ENCODE measurements at regions not wholly inside any gene's neighbourhood (a gene's known extent, or its start where the extent isn't known, plus 50 kb on each side); places are given as distances from the start of the nearest gene placed in this dataset.

DNA sequence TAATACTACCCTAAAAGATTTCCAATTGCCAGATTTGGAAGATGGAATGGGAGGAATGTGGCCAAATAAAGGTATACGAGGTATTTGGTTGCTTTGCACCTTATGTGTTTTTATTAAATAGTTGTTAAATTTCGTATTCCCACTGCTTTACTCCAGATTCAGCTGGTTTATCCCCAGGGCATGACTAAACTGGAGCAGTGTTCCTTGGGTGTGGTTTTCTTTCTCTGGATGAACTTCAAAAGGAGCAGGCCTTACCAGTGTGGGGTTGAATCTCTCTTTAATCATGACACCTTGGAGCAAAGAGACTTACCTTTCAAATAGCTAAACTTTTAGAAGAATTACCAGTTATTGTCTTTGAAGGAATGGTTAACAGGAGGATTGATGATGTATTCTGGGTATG lies 121.7 kb upstream of the BNC2 start:
- Histone ChIP-seq H3K27ac (ENCODE audit: low read depth, low read length) (no peak overlapping the region), H3K9me3 (ENCODE audit: low read length) (no peaks in the 10 kb centered on the region), H3K4me3 (ENCODE audit: low read length) (no peak overlapping the region), H3K4me1 (ENCODE audit: insufficient read depth, low read length) (no peaks in the 10 kb centered on the region), H3K36me3 (ENCODE audit: insufficient read depth, low read length) (no peaks in the 10 kb centered on the region), H3K27me3 (ENCODE audit: insufficient read depth, low read length, poor library complexity, severe bottlenecking) (no peaks in the 10 kb centered on the region)
- Mint-ChIP-seq H3K27ac (no peak overlapping the region), H3K36me3 (no peaks in the 10 kb centered on the region), H3K4me1 (no peaks in the 10 kb centered on the region), H3K4me3 (no peak overlapping the region), H3K9me3 (peaks cover 21 to 25% (median 23%) of the 10 kb centered on the region in 5 donors), H3K27me3 (no peaks in the 10 kb centered on the region)
- CTCF ChIA-PET = no interaction called here
- DNase-seq = no peak
- POLR2A ChIA-PET = no interaction called here

DNA sequence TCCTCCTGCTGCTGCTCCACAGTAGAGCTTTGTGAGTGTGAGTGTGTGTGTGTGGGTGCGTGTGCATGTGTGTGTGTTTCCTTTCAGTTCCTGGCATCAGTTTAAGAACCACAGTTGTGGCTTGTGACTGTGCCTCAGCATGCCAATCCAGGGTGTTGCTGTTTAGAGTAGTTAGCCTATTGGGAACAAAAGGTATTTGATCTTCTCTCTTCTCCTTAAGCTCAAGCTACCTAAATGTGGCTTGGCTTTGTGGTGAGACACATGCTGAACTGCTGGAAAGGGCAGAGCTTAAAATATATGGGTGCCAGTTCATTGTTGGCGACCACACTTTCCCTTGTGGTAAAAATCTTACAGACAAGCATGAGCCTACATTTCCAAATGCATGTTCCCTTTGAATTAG lies 116.6 kb upstream of the BNC2 start:
- ChIA-PET CTCF (no interaction called here), POLR2A (no interaction called here)
- no peaks in the 10 kb centered on the region for H3K4me1 Mint-ChIP-seq
- Histone ChIP-seq H3K4me3 (ENCODE audit: low read length) (no peak overlapping the region), H3K27me3 (ENCODE audit: insufficient read depth, low read length, poor library complexity, severe bottlenecking) (no peaks in the 10 kb centered on the region), H3K9me3 (ENCODE audit: low read length) (no peaks in the 10 kb centered on the region), H3K27ac (ENCODE audit: low read depth, low read length) (no peak overlapping the region), H3K4me1 (ENCODE audit: insufficient read depth, low read length) (no peaks in the 10 kb centered on the region), H3K36me3 (ENCODE audit: insufficient read depth, low read length) (no peaks in the 10 kb centered on the region)
- peaks cover 4 to 14% (median 10%) of the 10 kb centered on the region in 5 donors for H3K9me3 Mint-ChIP-seq
- H3K4me3 Mint-ChIP-seq = no peak overlapping the region
- no peak for DNase-seq
- H3K27me3 Mint-ChIP-seq = no peaks in the 10 kb centered on the region
- H3K27ac Mint-ChIP-seq = no peak overlapping the region
- H3K36me3 Mint-ChIP-seq = no peaks in the 10 kb centered on the region

DNA sequence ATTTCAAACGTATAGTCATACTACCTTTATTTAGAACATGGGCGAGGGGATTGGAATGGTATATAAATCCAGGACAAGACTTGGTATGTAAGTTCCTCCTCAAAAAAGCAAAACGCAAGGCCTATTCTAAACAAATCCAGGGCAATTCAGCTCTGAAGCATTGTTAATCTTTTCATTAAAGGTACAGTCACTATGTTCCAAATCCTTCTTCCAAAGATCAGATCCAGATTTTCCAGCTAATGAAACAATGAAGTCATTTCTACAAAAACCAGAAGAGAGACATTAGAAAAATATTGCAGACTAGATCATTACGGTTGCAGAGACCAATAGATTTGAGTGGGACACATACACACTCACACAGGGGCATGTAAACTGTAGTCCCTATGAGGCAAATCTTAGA lies 116.1 kb upstream of the BNC2 start:
- DNase-seq = no peak
- no peaks in the 10 kb centered on the region for H3K9me3 ChIP-seq (ENCODE audit: low read length)
- Mint-ChIP-seq H3K9me3 (peaks cover 4 to 12% (median 10%) of the 10 kb centered on the region in 5 donors), H3K36me3 (no peaks in the 10 kb centered on the region), H3K4me3 (no peak overlapping the region), H3K27me3 (no peaks in the 10 kb centered on the region), H3K4me1 (no peaks in the 10 kb centered on the region), H3K27ac (no peak overlapping the region)
- no peaks in the 10 kb centered on the region for H3K4me1 ChIP-seq (ENCODE audit: insufficient read depth, low read length)
- no peaks in the 10 kb centered on the region for H3K27me3 ChIP-seq (ENCODE audit: insufficient read depth, low read length, poor library complexity, severe bottlenecking)
- POLR2A ChIA-PET = no interaction called here
- no peak overlapping the region for H3K4me3 ChIP-seq (ENCODE audit: low read length)
- H3K36me3 ChIP-seq (ENCODE audit: insufficient read depth, low read length) = no peaks in the 10 kb centered on the region
- CTCF ChIA-PET = no interaction called here
- no peak overlapping the region for H3K27ac ChIP-seq (ENCODE audit: low read depth, low read length)

DNA sequence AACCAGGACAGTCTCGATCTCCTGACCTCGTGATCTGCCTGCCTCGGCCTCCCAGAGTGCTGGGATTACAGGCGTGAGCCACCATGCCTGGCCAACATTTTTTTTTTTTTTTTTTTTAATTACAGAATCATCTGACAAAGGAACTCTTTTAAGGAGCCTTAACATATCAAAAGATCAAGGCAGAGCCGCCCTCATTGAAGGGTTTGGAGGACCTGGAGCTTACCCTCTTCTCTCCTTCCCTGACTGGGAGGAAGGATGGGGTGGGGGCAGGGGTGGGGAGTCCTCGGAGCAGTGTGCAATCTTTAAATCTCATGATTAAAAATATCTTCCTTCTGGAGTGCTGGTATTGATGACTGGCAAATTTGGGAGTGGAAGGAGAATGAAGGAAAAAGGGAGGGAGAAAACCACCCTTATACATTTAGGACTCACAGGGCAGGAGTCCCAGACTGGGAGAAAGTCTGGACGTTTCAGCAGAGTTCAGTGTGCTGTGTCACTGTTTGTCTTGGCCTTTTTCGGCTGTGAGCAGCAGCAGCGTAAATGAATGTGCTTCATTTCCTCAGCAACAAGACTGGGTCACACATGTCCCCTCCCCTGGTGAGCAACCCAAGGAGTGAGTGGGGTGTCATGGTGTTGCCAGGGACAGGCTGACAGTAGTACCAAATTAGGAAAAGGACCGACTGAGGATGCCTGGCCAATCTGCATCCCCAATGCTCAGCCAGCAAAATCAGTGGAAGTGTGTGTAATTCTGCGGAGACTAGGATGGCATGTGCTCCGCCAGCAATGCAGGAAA lies 115.3 kb upstream of the BNC2 start:
- Histone ChIP-seq H3K36me3 (ENCODE audit: insufficient read depth, low read length) (no peaks in the 10 kb centered on the region), H3K27me3 (ENCODE audit: insufficient read depth, low read length, poor library complexity, severe bottlenecking) (no peaks in the 10 kb centered on the region), H3K4me1 (ENCODE audit: insufficient read depth, low read length) (no peaks in the 10 kb centered on the region), H3K4me3 (ENCODE audit: low read length) (no peak overlapping the region), H3K27ac (ENCODE audit: low read depth, low read length) (no peak overlapping the region), H3K9me3 (ENCODE audit: low read length) (no peaks in the 10 kb centered on the region)
- H3K27ac Mint-ChIP-seq = no peak overlapping the region
- peaks cover 4 to 12% (median 10%) of the 10 kb centered on the region in 5 donors for H3K9me3 Mint-ChIP-seq
- POLR2A ChIA-PET = no interaction called here
- H3K27me3 Mint-ChIP-seq = no peaks in the 10 kb centered on the region
- no peaks in the 10 kb centered on the region for H3K36me3 Mint-ChIP-seq
- H3K4me1 Mint-ChIP-seq = no peaks in the 10 kb centered on the region
- CTCF ChIA-PET = no interaction called here
- DNase-seq = no peak
- H3K4me3 Mint-ChIP-seq = no peak overlapping the region

DNA sequence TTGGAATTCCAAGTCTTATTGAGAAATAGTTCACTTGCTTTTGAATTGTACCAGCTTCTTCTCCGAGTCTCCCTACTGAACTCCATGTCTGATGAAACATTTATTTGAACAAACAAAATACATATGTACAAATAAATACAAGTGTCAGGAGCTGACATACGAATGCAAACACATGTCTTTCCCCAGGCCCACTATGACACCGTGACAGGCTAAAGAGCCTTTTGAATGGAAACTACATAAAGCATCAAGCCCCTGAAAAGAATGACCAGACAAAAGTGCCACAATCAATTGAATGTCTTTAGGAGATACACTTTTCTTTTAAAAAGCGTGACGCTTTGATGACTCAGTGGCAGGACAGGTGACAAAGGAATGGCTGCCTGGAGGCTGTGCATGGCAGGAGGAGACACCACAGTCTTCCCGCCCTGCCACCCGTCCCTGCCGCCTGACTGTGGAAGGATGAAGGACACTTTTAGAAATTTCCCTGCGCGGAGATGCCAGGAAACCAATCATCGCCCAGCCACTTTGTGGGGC lies 112.4 kb upstream of the BNC2 start:
- H3K4me3 Mint-ChIP-seq = no peak overlapping the region
- no peaks in the 10 kb centered on the region for H3K4me1 Mint-ChIP-seq
- no peak overlapping the region for H3K27ac Mint-ChIP-seq
- ChIA-PET CTCF (no interaction called here), POLR2A (no interaction called here)
- H3K27me3 Mint-ChIP-seq = peaks cover 0 to 3% of the 10 kb centered on the region in 2 donors
- H3K4me1 ChIP-seq (ENCODE audit: insufficient read depth, low read length) = no peaks in the 10 kb centered on the region
- H3K27me3 ChIP-seq (ENCODE audit: insufficient read depth, low read length, poor library complexity, severe bottlenecking) = no peaks in the 10 kb centered on the region
- peaks cover 4 to 14% (median 9%) of the 10 kb centered on the region in 5 donors for H3K9me3 Mint-ChIP-seq
- H3K36me3 Mint-ChIP-seq = no peaks in the 10 kb centered on the region
- no peak for DNase-seq
- no peak overlapping the region for H3K4me3 ChIP-seq (ENCODE audit: low read length)
- no peaks in the 10 kb centered on the region for H3K9me3 ChIP-seq (ENCODE audit: low read length)
- no peak overlapping the region for H3K27ac ChIP-seq (ENCODE audit: low read depth, low read length)
- no peaks in the 10 kb centered on the region for H3K36me3 ChIP-seq (ENCODE audit: insufficient read depth, low read length)

DNA sequence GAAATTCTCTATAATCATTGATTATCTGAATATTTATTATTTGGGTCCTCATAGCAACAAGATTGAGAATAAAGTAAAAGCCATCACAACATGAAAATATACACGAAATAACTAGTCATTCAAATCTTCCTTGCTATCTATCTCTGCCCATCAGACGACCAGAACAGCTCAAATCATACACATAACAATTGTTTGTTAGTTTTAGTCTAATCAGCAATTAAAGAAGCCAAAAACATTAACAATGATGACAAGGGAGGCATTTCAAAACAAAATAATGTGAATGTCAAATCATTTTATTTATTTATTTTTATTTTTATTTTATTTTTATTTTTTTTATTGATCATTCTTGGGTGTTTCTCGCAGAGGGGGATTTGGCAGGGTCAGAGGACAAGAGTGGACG lies 106.0 kb upstream of the BNC2 start:
- Histone ChIP-seq H3K9me3 (ENCODE audit: low read length) (no peaks in the 10 kb centered on the region), H3K27ac (ENCODE audit: low read depth, low read length) (no peak overlapping the region), H3K36me3 (ENCODE audit: insufficient read depth, low read length) (no peaks in the 10 kb centered on the region), H3K27me3 (ENCODE audit: insufficient read depth, low read length, poor library complexity, severe bottlenecking) (no peaks in the 10 kb centered on the region), H3K4me3 (ENCODE audit: low read length) (no peak overlapping the region), H3K4me1 (ENCODE audit: insufficient read depth, low read length) (no peaks in the 10 kb centered on the region)
- Mint-ChIP-seq H3K9me3 (peaks cover 5 to 20% (median 13%) of the 10 kb centered on the region in 5 donors), H3K27me3 (peaks cover 0 to 3% of the 10 kb centered on the region in 2 donors), H3K36me3 (peaks cover 0 to 2% (median 0%) of the 10 kb centered on the region in 3 donors), H3K4me3 (no peak overlapping the region), H3K27ac (no peak overlapping the region), H3K4me1 (no peaks in the 10 kb centered on the region)
- ChIA-PET CTCF (no interaction called here), POLR2A (no interaction called here)
- no peak for DNase-seq

DNA sequence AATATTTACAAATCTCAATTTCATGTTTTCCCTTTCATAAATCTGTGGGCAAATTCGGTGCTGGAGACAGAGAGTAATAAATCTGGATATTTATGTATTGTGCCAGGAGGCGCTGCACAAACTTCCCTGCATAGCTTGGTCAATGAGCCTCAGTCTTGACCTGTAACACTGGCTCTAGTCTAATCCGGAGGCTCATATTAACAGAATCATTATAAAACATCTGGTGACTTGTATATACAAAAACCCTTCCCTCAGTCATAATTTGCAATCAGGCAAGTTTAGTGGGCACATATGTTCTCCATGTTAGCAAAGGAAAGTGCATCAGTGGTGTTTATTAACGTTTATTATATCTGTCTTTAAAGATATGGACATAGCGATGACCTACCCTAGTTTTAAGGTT lies 104.0 kb upstream of the BNC2 start:
- no peak for DNase-seq
- Mint-ChIP-seq H3K9me3 (peaks cover 4 to 20% (median 13%) of the 10 kb centered on the region in 5 donors), H3K4me1 (no peaks in the 10 kb centered on the region), H3K27me3 (peaks cover 0 to 1% of the 10 kb centered on the region in 2 donors), H3K27ac (no peak overlapping the region), H3K4me3 (no peak overlapping the region), H3K36me3 (peaks cover 0 to 2% (median 0%) of the 10 kb centered on the region in 3 donors)
- ChIA-PET POLR2A (no interaction called here), CTCF (no interaction called here)
- no peaks in the 10 kb centered on the region for H3K4me1 ChIP-seq (ENCODE audit: insufficient read depth, low read length)
- no peaks in the 10 kb centered on the region for H3K27me3 ChIP-seq (ENCODE audit: insufficient read depth, low read length, poor library complexity, severe bottlenecking)
- H3K4me3 ChIP-seq (ENCODE audit: low read length) = no peak overlapping the region
- no peaks in the 10 kb centered on the region for H3K36me3 ChIP-seq (ENCODE audit: insufficient read depth, low read length)
- no peaks in the 10 kb centered on the region for H3K9me3 ChIP-seq (ENCODE audit: low read length)
- H3K27ac ChIP-seq (ENCODE audit: low read depth, low read length) = no peak overlapping the region

DNA sequence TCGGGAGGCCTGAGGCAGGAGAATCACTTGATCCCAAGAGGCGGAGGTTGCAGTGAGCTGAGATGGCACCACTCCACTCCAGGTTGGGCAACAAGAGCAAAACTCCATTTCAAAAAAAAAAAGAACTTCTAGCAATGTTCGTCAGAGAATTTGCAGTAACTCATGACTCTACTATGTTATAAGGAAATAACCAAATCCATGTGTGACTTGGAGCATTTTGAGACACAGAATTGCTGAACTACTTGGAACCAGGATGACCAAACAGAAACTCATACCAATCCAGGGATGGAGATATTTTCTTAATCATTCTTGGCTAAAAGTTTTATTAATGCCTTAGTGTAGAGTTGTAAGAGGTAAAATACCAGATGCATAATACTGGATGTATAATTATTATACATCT lies 99.9 kb upstream of the BNC2 start:
- no peak overlapping the region for H3K27ac ChIP-seq (ENCODE audit: low read depth, low read length)
- H3K4me3 Mint-ChIP-seq = no peak overlapping the region
- no peaks in the 10 kb centered on the region for H3K4me1 Mint-ChIP-seq
- DNase-seq = no peak
- H3K36me3 ChIP-seq (ENCODE audit: insufficient read depth, low read length) = no peaks in the 10 kb centered on the region
- peaks cover 0 to 21% (median 15%) of the 10 kb centered on the region in 5 donors for H3K9me3 Mint-ChIP-seq
- no peaks in the 10 kb centered on the region for H3K4me1 ChIP-seq (ENCODE audit: insufficient read depth, low read length)
- H3K4me3 ChIP-seq (ENCODE audit: low read length) = no peak overlapping the region
- peaks cover 0 to 2% (median 0%) of the 10 kb centered on the region in 3 donors for H3K36me3 Mint-ChIP-seq
- no peaks in the 10 kb centered on the region for H3K9me3 ChIP-seq (ENCODE audit: low read length)
- H3K27me3 Mint-ChIP-seq = no peaks in the 10 kb centered on the region
- no peak overlapping the region for H3K27ac Mint-ChIP-seq
- H3K27me3 ChIP-seq (ENCODE audit: insufficient read depth, low read length, poor library complexity, severe bottlenecking) = no peaks in the 10 kb centered on the region
- ChIA-PET POLR2A (no interaction called here), CTCF (no interaction called here)
